ENCODE measurements at regions not wholly inside any gene's neighbourhood (a gene's known extent, or its start where the extent isn't known, plus 50 kb on each side); places are given as distances from the start of the nearest gene placed in this dataset.

DNA sequence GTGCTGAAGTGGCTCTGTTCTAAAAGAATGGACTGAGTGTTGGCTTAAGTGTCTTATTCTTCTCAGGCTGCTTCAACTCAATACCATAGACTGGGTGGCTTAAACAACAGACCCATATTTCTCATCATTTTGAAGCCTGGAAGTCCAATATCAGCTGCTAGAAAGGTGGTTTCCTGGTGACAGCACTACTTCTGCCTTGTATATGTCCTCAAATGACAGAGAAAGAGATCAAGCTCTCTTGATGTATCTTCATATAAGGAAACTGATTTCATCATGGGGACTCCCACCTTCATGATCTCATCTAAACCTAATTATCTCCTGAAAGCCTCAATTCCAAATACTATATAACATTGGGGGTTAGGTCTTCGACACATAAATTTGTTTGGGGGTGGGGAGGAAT is 449.7 kb upstream of the DSEL start:
- TF ChIP-seq, protein P1, sequence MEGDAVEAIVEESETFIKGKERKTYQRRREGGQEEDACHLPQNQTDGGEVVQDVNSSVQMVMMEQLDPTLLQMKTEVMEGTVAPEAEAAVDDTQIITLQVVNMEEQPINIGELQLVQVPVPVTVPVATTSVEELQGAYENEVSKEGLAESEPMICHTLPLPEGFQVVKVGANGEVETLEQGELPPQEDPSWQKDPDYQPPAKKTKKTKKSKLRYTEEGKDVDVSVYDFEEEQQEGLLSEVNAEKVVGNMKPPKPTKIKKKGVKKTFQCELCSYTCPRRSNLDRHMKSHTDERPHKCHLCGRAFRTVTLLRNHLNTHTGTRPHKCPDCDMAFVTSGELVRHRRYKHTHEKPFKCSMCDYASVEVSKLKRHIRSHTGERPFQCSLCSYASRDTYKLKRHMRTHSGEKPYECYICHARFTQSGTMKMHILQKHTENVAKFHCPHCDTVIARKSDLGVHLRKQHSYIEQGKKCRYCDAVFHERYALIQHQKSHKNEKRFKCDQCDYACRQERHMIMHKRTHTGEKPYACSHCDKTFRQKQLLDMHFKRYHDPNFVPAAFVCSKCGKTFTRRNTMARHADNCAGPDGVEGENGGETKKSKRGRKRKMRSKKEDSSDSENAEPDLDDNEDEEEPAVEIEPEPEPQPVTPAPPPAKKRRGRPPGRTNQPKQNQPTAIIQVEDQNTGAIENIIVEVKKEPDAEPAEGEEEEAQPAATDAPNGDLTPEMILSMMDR (IDR thresholded peaks at IDR 0.05; ENCODE audit: extremely low read depth, missing control alignments) = no peak
- DNase-seq (ENCODE audit: low spot score) = no peak

DNA sequence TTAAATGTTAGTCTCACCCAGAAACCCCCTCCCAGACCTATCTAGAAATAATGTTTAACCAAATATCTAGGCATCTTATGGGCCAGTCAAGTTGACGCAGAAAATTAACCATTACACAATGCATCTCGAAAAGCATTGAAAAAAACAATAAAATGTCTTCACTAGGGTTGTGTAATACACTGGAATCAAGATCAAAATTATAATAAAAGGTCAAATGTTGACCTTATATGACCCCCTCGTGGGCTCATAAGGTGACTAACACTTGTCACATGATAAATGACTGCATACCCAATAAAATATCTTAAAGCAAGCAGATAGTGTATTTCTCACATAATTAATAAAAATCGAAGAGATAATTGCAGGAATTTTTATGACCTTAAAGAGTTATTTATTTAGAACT is 447.9 kb upstream of the DSEL start:
- TF ChIP-seq, protein P1 (IDR thresholded peaks at IDR 0.05; ENCODE audit: extremely low read depth, missing control alignments) = no peak
- no peak for DNase-seq (ENCODE audit: low spot score)

DNA sequence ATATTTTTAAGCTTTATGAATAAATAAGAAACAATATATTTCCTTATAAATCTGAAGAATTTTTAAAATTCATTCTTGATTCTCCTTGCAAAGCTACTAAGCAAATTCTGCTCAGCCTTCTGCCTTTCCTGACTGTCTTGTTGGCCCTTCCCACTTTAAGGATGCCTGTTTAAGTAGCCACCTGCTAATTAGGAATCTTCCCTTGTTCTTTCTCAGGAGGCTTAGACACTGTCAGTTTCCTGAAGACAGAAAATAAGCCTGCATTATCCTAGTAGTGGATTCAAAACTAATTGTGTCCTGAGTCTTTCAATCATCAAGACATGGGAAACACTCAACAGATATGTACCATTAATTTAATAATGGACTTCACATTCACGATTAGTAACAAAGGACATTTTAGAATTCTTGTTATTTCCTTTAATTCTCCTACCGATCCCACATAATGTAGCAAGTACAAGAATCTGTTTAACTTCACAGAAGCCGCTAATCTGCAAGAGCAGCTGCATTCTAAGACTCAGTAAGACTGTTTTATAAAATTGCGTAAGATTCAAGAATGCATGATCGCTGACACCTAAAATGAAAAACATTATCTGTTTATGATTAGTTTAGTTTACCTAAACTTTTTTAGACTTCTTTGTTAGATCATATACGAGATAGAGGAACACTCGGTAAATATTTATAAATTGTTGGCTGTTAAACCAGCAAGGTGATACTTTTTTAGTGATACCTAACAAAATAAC is 445.4 kb upstream of the DSEL start:
- TF ChIP-seq, protein P1 (IDR thresholded peaks at IDR 0.05; ENCODE audit: extremely low read depth, missing control alignments) = no peak
- no peak for DNase-seq (ENCODE audit: low spot score)

DNA sequence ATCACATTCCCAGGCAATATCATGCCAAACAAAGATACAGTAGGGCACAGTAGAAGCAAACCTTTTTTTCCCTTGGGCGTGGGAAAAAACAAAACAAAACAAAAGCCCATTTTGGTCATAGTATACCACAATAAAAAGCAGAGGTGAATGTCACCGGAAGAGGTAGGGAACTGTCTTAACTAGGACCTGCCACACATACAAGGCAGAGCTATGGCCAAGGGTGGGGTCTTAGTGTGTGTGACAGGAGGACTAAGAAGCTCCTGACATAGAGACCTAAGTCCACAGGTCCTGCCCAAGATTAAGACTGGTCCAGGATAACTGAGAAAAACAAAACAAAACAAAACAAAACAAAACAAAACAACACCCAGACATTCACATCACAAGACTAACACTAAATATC is 441.2 kb upstream of the DSEL start:
- TF ChIP-seq, protein P1 (IDR thresholded peaks at IDR 0.05; ENCODE audit: extremely low read depth, missing control alignments) = no peak
- no peak for DNase-seq (ENCODE audit: low spot score)

DNA sequence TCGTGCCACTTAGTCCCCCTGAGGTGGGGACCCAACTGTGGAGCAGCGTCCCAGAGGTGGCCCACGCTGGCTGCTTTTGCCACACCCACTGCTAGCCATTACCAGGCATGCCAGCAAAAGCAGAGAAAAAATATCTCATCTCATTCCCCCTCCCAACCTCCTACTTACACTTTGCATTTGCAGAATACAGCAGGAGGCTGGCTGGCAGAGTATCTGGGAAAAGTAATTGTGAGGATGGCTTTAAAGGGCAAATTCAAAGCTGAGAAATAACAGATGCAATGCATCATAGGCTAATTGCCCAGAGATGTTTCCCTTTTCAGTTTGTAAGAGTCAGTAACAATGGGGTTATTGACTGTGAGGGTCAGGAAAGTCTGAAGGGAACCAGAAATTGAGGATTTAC is 438.1 kb upstream of the DSEL start:
- TF ChIP-seq, protein P1 (IDR thresholded peaks at IDR 0.05; ENCODE audit: extremely low read depth, missing control alignments) = no peak
- no peak for DNase-seq (ENCODE audit: low spot score)

DNA sequence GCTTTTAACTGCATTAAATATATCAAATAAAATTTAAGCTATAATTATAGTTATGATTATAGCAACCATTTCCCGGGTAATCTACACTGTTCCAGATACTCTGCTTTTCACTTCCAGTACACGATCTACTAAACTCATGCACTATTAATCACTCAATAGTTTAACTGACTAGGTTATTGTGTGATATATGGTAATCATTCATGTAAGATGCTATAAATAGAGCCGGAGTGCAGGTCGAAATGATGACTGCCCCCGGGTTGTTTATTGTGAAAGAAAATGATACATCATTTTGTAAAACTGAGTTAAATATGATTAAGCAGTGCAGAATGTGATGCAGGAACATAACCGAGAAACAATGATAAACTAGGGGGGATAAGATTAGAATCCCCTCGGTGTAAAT is 434.6 kb upstream of the DSEL start:
- no peak for DNase-seq (ENCODE audit: low spot score)
- TF ChIP-seq, protein P1 (IDR thresholded peaks at IDR 0.05; ENCODE audit: extremely low read depth, missing control alignments) = no peak

DNA sequence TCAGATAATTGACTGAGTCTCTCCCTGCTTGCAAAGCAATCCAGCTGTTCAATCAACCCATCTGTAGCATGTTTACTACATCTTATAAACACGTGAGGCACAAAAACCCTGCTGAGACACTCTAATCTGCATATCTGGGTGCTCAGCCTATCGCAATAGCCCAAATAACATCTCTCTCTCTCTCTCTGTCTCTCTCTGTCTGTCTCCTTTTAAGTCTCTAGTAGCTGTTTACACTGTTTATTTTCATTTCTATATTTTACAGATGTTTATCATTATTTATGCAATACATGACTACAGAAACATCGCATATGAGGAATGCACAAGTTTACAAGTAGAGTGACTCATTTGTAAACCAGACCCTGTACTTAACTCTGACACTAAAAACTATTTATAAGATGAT is 422.1 kb upstream of the DSEL start:
- no peak for DNase-seq (ENCODE audit: low spot score)
- TF ChIP-seq, protein P1 (IDR thresholded peaks at IDR 0.05; ENCODE audit: extremely low read depth, missing control alignments) = no peak
